ENCODE measurements at regions not wholly inside any gene's neighbourhood (a gene's known extent, or its start where the extent isn't known, plus 50 kb on each side); places are given as distances from the start of the nearest gene placed in this dataset.

DNA sequence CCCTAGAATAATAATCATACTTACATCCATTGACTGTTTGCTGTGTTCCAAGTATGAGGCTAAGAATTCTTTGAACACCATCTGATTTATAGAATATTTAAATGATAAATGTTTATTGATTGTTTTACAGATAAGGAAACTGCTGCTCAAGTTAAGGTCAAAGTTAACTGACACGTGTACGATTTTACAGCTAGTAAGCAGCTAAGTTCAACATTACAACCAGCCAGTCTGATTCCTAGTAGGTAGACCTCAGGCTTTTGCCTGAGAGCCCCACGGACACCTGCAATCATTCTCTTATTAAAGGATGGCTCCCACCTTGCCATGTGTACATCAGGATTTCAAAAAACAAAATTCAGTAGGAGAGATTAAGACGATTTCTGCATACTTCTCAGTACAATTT is 141.9 kb downstream of the SPRY2 start:
- Mint-ChIP-seq H3K9me3 (peaks cover 0 to 4% (median 0%) of the 10 kb centered on the region in 8 donors), H3K27me3 (no peaks in the 10 kb centered on the region), H3K27ac (no peak overlapping the region), H3K4me3 (no peak overlapping the region), H3K4me1 (no peaks in the 10 kb centered on the region), H3K36me3 (no peaks in the 10 kb centered on the region)
- H3K9me3 ChIP-seq (ENCODE audit: control insufficient read depth in 1 of 2, low read length in 2 of 2): no peaks in the 10 kb centered on the region
- no peak overlapping the region for H3K4me3 ChIP-seq (ENCODE audit: low read length in 2 of 2)
- H3K4me1 ChIP-seq (ENCODE audit: insufficient read depth, low read length): no peaks in the 10 kb centered on the region
- H3K36me3 ChIP-seq (ENCODE audit: insufficient read depth, low read length): no peaks in the 10 kb centered on the region
- no peak overlapping the region for H3K27ac ChIP-seq (ENCODE audit: low read depth, low read length)
- intact Hi-C loops (cut with micrococcal nuclease): no loop called here
- H3K27me3 ChIP-seq (ENCODE audit: insufficient read depth, low read length): no peaks in the 10 kb centered on the region
- CTCF ChIA-PET (ENCODE audit: partially characterized antibody): no interaction called here
- POLR2A ChIA-PET (ENCODE audit: partially characterized antibody): no interaction called here
- DNase-seq: no peak

DNA sequence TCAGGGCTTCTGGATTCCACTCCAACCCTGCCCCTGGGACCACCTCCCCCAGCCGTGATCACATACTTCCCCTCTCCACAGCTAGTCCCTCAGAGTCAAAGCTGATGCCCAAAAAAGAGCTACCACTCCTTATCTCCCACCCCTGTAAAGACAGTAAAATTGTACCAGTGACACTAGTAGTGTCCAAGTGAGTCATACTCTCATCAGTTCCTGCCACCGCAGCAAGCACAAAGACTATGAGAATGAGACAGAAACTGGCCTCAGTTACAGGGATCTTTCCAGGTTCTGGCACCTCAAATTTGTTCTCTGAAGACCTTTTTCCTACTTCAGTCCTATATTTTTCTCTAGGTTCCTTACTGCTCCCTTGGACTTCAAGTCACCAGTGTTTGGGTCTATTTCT is 144.2 kb downstream of the SPRY2 start:
- CTCF ChIA-PET (ENCODE audit: partially characterized antibody): no interaction called here
- POLR2A ChIA-PET (ENCODE audit: partially characterized antibody): no interaction called here
- intact Hi-C loops (cut with micrococcal nuclease): no loop called here

GRCh38 chr13:80195649-80196048 is 145.3 kb downstream of the SPRY2 start:
- H3K36me3 ChIP-seq (ENCODE audit: insufficient read depth, low read length): no peaks in the 10 kb centered on the region
- no peak overlapping the region for H3K4me3 Mint-ChIP-seq
- no peaks in the 10 kb centered on the region for H3K27me3 ChIP-seq (ENCODE audit: insufficient read depth, low read length)
- no peaks in the 10 kb centered on the region for H3K27me3 Mint-ChIP-seq
- H3K4me3 ChIP-seq (ENCODE audit: low read length in 2 of 2): no peak overlapping the region
- no peaks in the 10 kb centered on the region for H3K4me1 ChIP-seq (ENCODE audit: insufficient read depth, low read length)
- ChIA-PET CTCF (ENCODE audit: partially characterized antibody) (no interaction called here), POLR2A (ENCODE audit: partially characterized antibody) (no interaction called here)
- H3K9me3 Mint-ChIP-seq: peaks cover 0 to 3% (median 0%) of the 10 kb centered on the region in 8 donors
- no peak overlapping the region for H3K27ac ChIP-seq (ENCODE audit: low read depth, low read length)
- H3K36me3 Mint-ChIP-seq: no peaks in the 10 kb centered on the region
- intact Hi-C loops (cut with micrococcal nuclease): no loop called here
- no peaks in the 10 kb centered on the region for H3K9me3 ChIP-seq (ENCODE audit: control insufficient read depth in 1 of 2, low read length in 2 of 2)
- no peak for DNase-seq
- no peak overlapping the region for H3K27ac Mint-ChIP-seq
- H3K4me1 Mint-ChIP-seq: no peaks in the 10 kb centered on the region

More for the DNA sequence above, 144.2 kb downstream of the SPRY2 start:
- peaks cover 0 to 4% (median 0%) of the 10 kb centered on the region in 8 donors for H3K9me3 Mint-ChIP-seq
- no peaks in the 10 kb centered on the region for H3K4me1 Mint-ChIP-seq
- no peaks in the 10 kb centered on the region for H3K36me3 Mint-ChIP-seq
- no peak overlapping the region for H3K4me3 Mint-ChIP-seq
- Histone ChIP-seq H3K27ac (ENCODE audit: low read depth, low read length) (no peak overlapping the region), H3K4me3 (ENCODE audit: low read length in 2 of 2) (no peak overlapping the region), H3K27me3 (ENCODE audit: insufficient read depth, low read length) (no peaks in the 10 kb centered on the region), H3K4me1 (ENCODE audit: insufficient read depth, low read length) (no peaks in the 10 kb centered on the region), H3K9me3 (ENCODE audit: control insufficient read depth in 1 of 2, low read length in 2 of 2) (no peaks in the 10 kb centered on the region), H3K36me3 (ENCODE audit: insufficient read depth, low read length) (no peaks in the 10 kb centered on the region)
- H3K27ac Mint-ChIP-seq: no peak overlapping the region
- H3K27me3 Mint-ChIP-seq: no peaks in the 10 kb centered on the region
- DNase-seq: no peak

GRCh38 chr13:80189889-80190597 is 150.9 kb downstream of the SPRY2 start:
- Histone ChIP-seq H3K27me3 (ENCODE audit: insufficient read depth, low read length) (no peaks in the 10 kb centered on the region), H3K4me3 (ENCODE audit: low read length in 2 of 2) (no peak overlapping the region), H3K4me1 (ENCODE audit: insufficient read depth, low read length) (no peaks in the 10 kb centered on the region), H3K36me3 (ENCODE audit: insufficient read depth, low read length) (no peaks in the 10 kb centered on the region), H3K9me3 (ENCODE audit: control insufficient read depth in 1 of 2, low read length in 2 of 2) (no peaks in the 10 kb centered on the region), H3K27ac (ENCODE audit: low read depth, low read length) (no peak overlapping the region)
- DNase-seq: no peak
- H3K9me3 Mint-ChIP-seq: no peaks in the 10 kb centered on the region
- POLR2A ChIA-PET (ENCODE audit: partially characterized antibody): no interaction called here
- no peaks in the 10 kb centered on the region for H3K27me3 Mint-ChIP-seq
- CTCF ChIA-PET (ENCODE audit: partially characterized antibody): no interaction called here
- H3K36me3 Mint-ChIP-seq: no peaks in the 10 kb centered on the region
- no peaks in the 10 kb centered on the region for H3K4me1 Mint-ChIP-seq
- no peak overlapping the region for H3K4me3 Mint-ChIP-seq
- intact Hi-C loops (cut with micrococcal nuclease): no loop called here
- H3K27ac Mint-ChIP-seq: no peak overlapping the region

GRCh38 chr13:80180740-80181355 is 160.1 kb downstream of the SPRY2 start:
- no peaks in the 10 kb centered on the region for H3K36me3 ChIP-seq (ENCODE audit: insufficient read depth, low read length)
- H3K9me3 Mint-ChIP-seq: peaks cover 0 to 6% (median 0%) of the 10 kb centered on the region in 8 donors
- H3K27ac Mint-ChIP-seq: no peak overlapping the region
- H3K4me1 Mint-ChIP-seq: no peaks in the 10 kb centered on the region
- ChIA-PET POLR2A (ENCODE audit: partially characterized antibody) (no interaction called here), CTCF (ENCODE audit: partially characterized antibody) (no interaction called here)
- H3K27me3 ChIP-seq (ENCODE audit: insufficient read depth, low read length): no peaks in the 10 kb centered on the region
- no peaks in the 10 kb centered on the region for H3K4me1 ChIP-seq (ENCODE audit: insufficient read depth, low read length)
- no peaks in the 10 kb centered on the region for H3K36me3 Mint-ChIP-seq
- intact Hi-C loops (cut with micrococcal nuclease): no loop called here
- no peaks in the 10 kb centered on the region for H3K27me3 Mint-ChIP-seq
- H3K4me3 Mint-ChIP-seq: no peak overlapping the region
- no peak overlapping the region for H3K27ac ChIP-seq (ENCODE audit: low read depth, low read length)
- DNase-seq: no peak
- no peaks in the 10 kb centered on the region for H3K9me3 ChIP-seq (ENCODE audit: control insufficient read depth in 1 of 2, low read length in 2 of 2)
- no peak overlapping the region for H3K4me3 ChIP-seq (ENCODE audit: low read length in 2 of 2)

GRCh38 chr13:80177327-80177726 is 163.6 kb downstream of the SPRY2 start:
- Mint-ChIP-seq H3K4me3 (no peak overlapping the region), H3K27me3 (no peaks in the 10 kb centered on the region), H3K27ac (no peak overlapping the region), H3K4me1 (no peaks in the 10 kb centered on the region), H3K36me3 (no peaks in the 10 kb centered on the region), H3K9me3 (peaks cover 0 to 10% (median 1%) of the 10 kb centered on the region in 8 donors)
- POLR2A ChIA-PET (ENCODE audit: partially characterized antibody): no interaction called here
- DNase-seq: no peak
- intact Hi-C loops (cut with micrococcal nuclease): no loop called here
- no peaks in the 10 kb centered on the region for H3K27me3 ChIP-seq (ENCODE audit: insufficient read depth, low read length)
- no peaks in the 10 kb centered on the region for H3K9me3 ChIP-seq (ENCODE audit: control insufficient read depth in 1 of 2, low read length in 2 of 2)
- H3K27ac ChIP-seq (ENCODE audit: low read depth, low read length): no peak overlapping the region
- CTCF ChIA-PET (ENCODE audit: partially characterized antibody): no interaction called here
- H3K4me3 ChIP-seq (ENCODE audit: low read length in 2 of 2): no peak overlapping the region
- H3K36me3 ChIP-seq (ENCODE audit: insufficient read depth, low read length): no peaks in the 10 kb centered on the region
- no peaks in the 10 kb centered on the region for H3K4me1 ChIP-seq (ENCODE audit: insufficient read depth, low read length)

GRCh38 chr13:80173224-80173623 is 167.7 kb downstream of the SPRY2 start:
- Mint-ChIP-seq H3K4me1 (no peaks in the 10 kb centered on the region), H3K27ac (no peak overlapping the region), H3K27me3 (no peaks in the 10 kb centered on the region), H3K4me3 (no peak overlapping the region), H3K9me3 (peaks cover 0 to 11% (median 1%) of the 10 kb centered on the region in 8 donors), H3K36me3 (no peaks in the 10 kb centered on the region)
- POLR2A ChIA-PET (ENCODE audit: partially characterized antibody): no interaction called here
- Histone ChIP-seq H3K9me3 (ENCODE audit: control insufficient read depth in 1 of 2, low read length in 2 of 2) (no peaks in the 10 kb centered on the region), H3K27me3 (ENCODE audit: insufficient read depth, low read length) (no peaks in the 10 kb centered on the region), H3K4me1 (ENCODE audit: insufficient read depth, low read length) (no peaks in the 10 kb centered on the region), H3K36me3 (ENCODE audit: insufficient read depth, low read length) (no peaks in the 10 kb centered on the region), H3K27ac (ENCODE audit: low read depth, low read length) (no peak overlapping the region), H3K4me3 (ENCODE audit: low read length in 2 of 2) (no peak overlapping the region)
- CTCF ChIA-PET (ENCODE audit: partially characterized antibody): no interaction called here
- intact Hi-C loops (cut with micrococcal nuclease): no loop called here
- no peak for DNase-seq

All from CD4-positive, alpha-beta memory T cell (primary cell).